Activated naive CD8-positive, alpha-beta T cell treated with anti-CD3 and anti-CD28 coated beads, Interleukin-2, amount 50 U/mL, for 24 hours (primary cell): ENCODE measurements at regions not wholly inside any gene's neighbourhood (a gene's known extent, or its start where the extent isn't known, plus 50 kb on each side); places are given as distances from the start of the nearest gene placed in this dataset.
"Not testable (repeated sequence)": the region's sequence is repeated elsewhere in the genome, so short reads cannot be mapped to it uniquely, and the experiment has no call there.

ENCODE experiments used
- ATAC-seq: fragments of 150-1000 bp; cut with Tn5 transposase; one replicate; pipeline ENCODE4 v1.10.0; 2021
- DNase-seq: peaks from one replicate; pipeline ENCODE4 v3.0.0; 2021
- H3K27ac Mint-ChIP-seq: one replicate; pipeline ENCODE4 v1.8.0; 2021; ENCODE audit warnings: mild to moderate bottlenecking, mixed read lengths
- H3K27me3 Mint-ChIP-seq: one replicate; pipeline ENCODE4 v1.8.0; 2021; ENCODE audit warnings: mixed read lengths
- H3K36me3 Mint-ChIP-seq: one replicate; pipeline ENCODE4 v1.8.0; 2021; ENCODE audit warnings: low read depth, mixed read lengths
- H3K4me1 Mint-ChIP-seq: one replicate; pipeline ENCODE4 v1.8.0; 2021; ENCODE audit warnings: mixed read lengths
- H3K4me3 Mint-ChIP-seq: one replicate; pipeline ENCODE4 v1.8.0; 2021; ENCODE audit warnings: mild to moderate bottlenecking, moderate library complexity, mixed read lengths
- H3K9me3 Mint-ChIP-seq: one replicate; pipeline ENCODE4 v1.8.0; 2021; ENCODE audit warnings: mixed read lengths

GRCh38 chrX:66863721-66864120 is 224.8 kb upstream of the EDA2R start:
- Mint-ChIP-seq H3K27me3 (no peaks in the 10 kb centered on the region), H3K27ac (no peak overlapping the region), H3K9me3 (peaks cover 5% of the 10 kb centered on the region), H3K36me3 (no peaks in the 10 kb centered on the region), H3K4me1 (no peaks in the 10 kb centered on the region), H3K4me3 (no peak overlapping the region)
- DNase-seq (no peak), ATAC-seq (no peak)

GRCh38 chrX:66833426-66833825 is 194.5 kb upstream of the EDA2R start:
- no peaks in the 10 kb centered on the region for H3K36me3 Mint-ChIP-seq
- H3K27me3 Mint-ChIP-seq: peaks cover 2% of the 10 kb centered on the region
- DNase-seq: no peak
- H3K4me1 Mint-ChIP-seq: no peaks in the 10 kb centered on the region
- H3K27ac Mint-ChIP-seq: no peak overlapping the region
- ATAC-seq: no peak
- H3K4me3 Mint-ChIP-seq: no peak overlapping the region
- H3K9me3 Mint-ChIP-seq: no peaks in the 10 kb centered on the region

DNA sequence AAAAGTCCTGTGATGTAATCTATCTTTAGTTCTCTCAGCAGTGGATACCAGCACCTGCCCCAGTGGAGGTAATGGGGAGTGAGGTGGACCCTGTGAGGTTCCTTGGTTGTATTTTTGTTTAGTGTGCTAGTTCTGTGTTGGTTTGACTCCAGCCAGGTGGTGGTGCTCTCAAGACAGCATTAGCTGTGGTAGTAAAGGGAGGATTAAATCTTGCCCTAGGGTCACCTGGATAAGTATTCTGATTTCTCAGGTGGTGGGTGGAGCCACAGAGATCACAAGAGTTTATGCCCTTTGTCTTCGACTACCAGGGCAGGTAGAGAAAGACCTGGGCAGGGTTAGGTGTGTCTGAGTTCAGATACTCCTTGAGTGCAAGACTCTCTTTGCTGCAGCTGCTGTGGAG is 176.3 kb upstream of the EDA2R start:
- DNase-seq: no peak
- Mint-ChIP-seq H3K27ac (no peak overlapping the region), H3K4me3 (no peak overlapping the region)

DNA sequence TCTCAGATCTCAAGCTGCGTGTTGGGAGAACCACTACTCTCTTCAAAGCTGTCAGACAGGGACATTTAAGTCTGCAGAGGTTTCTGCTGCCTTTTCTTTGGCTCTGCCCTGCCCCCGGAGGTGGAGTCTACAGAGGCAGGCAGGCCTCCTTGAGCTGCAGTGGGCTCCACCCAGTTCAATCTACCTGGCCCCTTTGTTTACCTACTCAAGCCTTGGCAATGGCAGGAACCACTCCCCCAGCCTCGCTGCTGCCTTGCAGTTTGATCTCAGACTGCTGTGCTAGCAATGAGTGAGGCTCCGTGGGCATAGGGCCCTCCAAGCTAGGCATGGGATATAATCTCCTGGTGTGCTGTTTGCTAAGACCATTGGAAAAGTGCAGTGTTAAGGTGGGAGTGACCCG is 155.6 kb upstream of the EDA2R start:
- H3K4me3 Mint-ChIP-seq, H3K9me3 Mint-ChIP-seq, DNase-seq, H3K27ac Mint-ChIP-seq, H3K4me1 Mint-ChIP-seq, H3K36me3 Mint-ChIP-seq, H3K27me3 Mint-ChIP-seq, ATAC-seq: not testable (repeated sequence)

More for the DNA sequence above, 176.3 kb upstream of the EDA2R start:
- no peaks in the 10 kb centered on the region for H3K9me3 Mint-ChIP-seq
- no peak for ATAC-seq
- no peaks in the 10 kb centered on the region for H3K27me3 Mint-ChIP-seq
- H3K36me3 Mint-ChIP-seq: no peaks in the 10 kb centered on the region
- no peaks in the 10 kb centered on the region for H3K4me1 Mint-ChIP-seq

DNA sequence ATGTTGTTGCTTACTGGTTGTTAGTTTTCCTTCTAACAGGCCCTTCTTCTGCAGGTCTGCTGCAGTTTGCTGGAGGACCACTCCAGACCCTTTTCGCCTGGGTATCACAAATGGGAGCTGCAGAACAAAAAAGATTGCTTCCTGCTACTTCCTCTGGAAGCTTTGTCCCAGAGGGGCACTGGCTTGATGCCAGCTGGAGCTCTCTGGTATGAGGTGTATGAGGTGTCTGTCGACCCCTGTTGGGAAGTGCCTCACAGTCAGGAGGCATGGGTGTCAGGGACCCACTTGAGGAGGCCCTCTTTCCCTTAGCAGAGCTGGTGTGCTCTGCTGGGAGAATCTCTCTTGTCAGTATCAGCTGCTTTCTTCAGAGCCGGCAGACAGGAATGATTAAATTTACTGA is 127.4 kb upstream of the EDA2R start:
- ATAC-seq (no peak), DNase-seq (no peak)
- no peak overlapping the region for H3K4me3 Mint-ChIP-seq

DNA sequence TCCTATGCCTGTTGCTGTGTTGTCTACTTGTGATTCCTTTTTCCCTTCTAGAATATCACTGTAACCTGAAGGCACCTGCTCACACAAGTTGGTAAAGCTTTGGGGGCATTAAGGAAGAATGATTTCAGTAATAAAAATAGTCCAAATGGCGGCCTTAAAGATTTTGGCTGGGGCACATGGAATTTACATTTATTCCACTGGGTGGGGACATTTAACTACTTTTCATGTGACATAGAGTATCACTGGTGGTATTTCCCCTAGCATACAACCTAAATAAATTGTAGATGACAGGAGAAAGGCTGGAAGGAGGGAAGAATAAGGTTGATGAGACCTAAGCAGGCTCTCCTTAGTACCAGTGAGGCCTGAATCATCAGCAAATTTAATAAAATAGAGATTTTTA is 121.8 kb upstream of the EDA2R start:
- H3K9me3 Mint-ChIP-seq: no peaks in the 10 kb centered on the region
- no peak overlapping the region for H3K4me3 Mint-ChIP-seq
- DNase-seq (no peak), ATAC-seq (no peak)
- H3K4me1 Mint-ChIP-seq: no peaks in the 10 kb centered on the region
- no peaks in the 10 kb centered on the region for H3K27me3 Mint-ChIP-seq
- no peak overlapping the region for H3K27ac Mint-ChIP-seq
- no peaks in the 10 kb centered on the region for H3K36me3 Mint-ChIP-seq

More for the DNA sequence above, 127.4 kb upstream of the EDA2R start:
- Mint-ChIP-seq H3K9me3 (no peaks in the 10 kb centered on the region), H3K4me1 (no peaks in the 10 kb centered on the region), H3K27ac (no peak overlapping the region), H3K27me3 (no peaks in the 10 kb centered on the region), H3K36me3 (no peaks in the 10 kb centered on the region)

DNA sequence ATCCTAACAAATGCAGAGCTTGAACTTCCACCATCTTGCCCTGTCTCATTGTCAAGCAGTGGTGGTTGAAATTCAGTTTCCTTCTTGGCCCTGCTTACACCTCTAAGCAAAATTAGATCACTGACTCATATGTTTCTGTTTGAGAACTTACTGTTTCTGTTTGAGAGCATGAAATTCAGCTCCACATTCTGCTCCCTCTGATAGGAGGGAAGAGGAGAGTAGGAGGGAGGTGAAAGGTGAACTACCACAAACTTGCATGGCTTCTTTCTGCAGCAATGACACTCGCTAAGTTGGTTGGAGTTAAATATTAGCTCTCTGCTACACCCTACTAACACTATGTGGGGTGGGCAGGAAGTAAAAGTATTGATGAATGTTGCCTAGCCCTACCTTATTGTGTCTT is 117.8 kb upstream of the EDA2R start:
- Mint-ChIP-seq H3K4me1 (no peaks in the 10 kb centered on the region), H3K9me3 (no peaks in the 10 kb centered on the region), H3K36me3 (no peaks in the 10 kb centered on the region), H3K27me3 (no peaks in the 10 kb centered on the region), H3K27ac (no peak overlapping the region), H3K4me3 (no peak overlapping the region)
- ATAC-seq (no peak), DNase-seq (no peak)

- no peak overlapping the region for H3K4me3 Mint-ChIP-seq
- no peaks in the 10 kb centered on the region for H3K36me3 Mint-ChIP-seq
- no peaks in the 10 kb centered on the region for H3K4me1 Mint-ChIP-seq
- no peak overlapping the region for H3K27ac Mint-ChIP-seq
- DNase-seq: no peak
- H3K27me3 Mint-ChIP-seq: no peaks in the 10 kb centered on the region
- no peaks in the 10 kb centered on the region for H3K9me3 Mint-ChIP-seq
- no peak for ATAC-seq
Measured at GRCh38 chrX:66751136-66751782, 112.4 kb upstream of the EDA2R start.

DNA sequence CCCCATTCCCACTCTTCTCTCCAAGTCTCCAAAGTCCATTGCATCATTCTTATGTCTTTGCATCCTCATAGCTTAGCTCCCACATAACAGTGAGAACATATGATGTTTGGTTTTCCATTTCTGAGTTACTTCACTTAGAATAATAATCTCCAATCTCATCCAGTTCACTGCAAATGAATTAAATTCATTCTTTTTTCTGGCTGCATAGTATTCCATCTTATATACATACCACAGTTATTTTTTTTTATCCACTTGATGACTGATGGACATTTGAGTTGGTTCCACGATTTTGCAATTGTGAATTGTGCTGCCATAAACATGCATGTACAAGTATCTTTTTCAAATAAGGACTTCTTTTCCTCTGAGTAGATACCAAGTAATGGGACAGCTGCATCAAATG is 105.6 kb upstream of the EDA2R start:
- ATAC-seq, DNase-seq, H3K9me3 Mint-ChIP-seq, H3K4me1 Mint-ChIP-seq, H3K27me3 Mint-ChIP-seq, H3K27ac Mint-ChIP-seq, H3K36me3 Mint-ChIP-seq, H3K4me3 Mint-ChIP-seq: not testable (repeated sequence)

DNA sequence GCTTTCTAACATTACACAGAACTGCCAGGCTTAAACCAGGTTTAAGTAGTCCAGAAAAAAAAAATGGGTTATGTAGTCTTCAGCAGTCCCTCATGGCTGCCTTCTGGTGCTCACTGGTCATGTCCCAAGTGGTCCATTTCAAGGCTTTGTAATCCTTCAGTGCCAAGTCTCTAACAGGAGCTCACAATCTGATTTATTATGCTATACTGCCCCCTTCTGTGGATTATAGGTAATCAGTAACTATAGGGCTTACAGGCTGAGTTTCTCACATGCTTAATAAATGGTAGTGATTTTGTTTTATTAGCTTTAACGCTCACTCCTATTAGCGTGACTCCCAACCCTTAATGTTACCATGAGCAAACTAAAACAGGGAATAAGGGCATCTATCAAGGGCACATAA is 92.5 kb upstream of the EDA2R start:
- H3K4me1 Mint-ChIP-seq: peaks cover 2% of the 10 kb centered on the region
- DNase-seq (no peak), ATAC-seq (no peak)
- no peak overlapping the region for H3K27ac Mint-ChIP-seq
- H3K27me3 Mint-ChIP-seq: no peaks in the 10 kb centered on the region
- H3K9me3 Mint-ChIP-seq: no peaks in the 10 kb centered on the region
- no peaks in the 10 kb centered on the region for H3K36me3 Mint-ChIP-seq
- no peak overlapping the region for H3K4me3 Mint-ChIP-seq

- ATAC-seq (peak; percentile 61), DNase-seq (peak; percentile 30)
- Mint-ChIP-seq H3K27ac (peak overlapping the region; percentile 62), H3K27me3 (peaks cover 1% of the 10 kb centered on the region), H3K4me1 (peaks cover 2% of the 10 kb centered on the region), H3K36me3 (no peaks in the 10 kb centered on the region), H3K4me3 (peak overlapping the region; percentile 88), H3K9me3 (no peaks in the 10 kb centered on the region)
Measured at GRCh38 chrX:66728818-66729271, 90.0 kb upstream of the EDA2R start.

DNA sequence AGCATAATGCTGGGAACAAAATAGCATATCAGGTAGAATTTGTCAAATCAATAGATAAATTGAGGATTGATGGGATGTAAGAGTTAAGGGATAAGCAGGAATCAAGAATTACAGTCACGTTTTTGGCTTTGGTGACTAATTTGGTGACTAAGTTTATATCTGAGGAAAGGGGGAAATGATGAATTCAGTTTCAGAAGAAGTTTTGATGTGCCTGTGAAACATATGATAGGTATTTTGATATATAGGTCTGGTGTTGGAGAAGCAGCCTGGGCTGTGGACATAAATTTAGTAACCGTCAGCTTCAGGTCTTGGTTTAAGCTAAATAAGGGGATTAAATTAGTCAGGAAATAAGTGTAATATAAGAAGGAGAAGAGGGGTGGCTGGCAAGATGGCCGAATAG is 79.0 kb upstream of the EDA2R start:
- H3K36me3 Mint-ChIP-seq: no peaks in the 10 kb centered on the region
- H3K4me1 Mint-ChIP-seq: peaks cover 3% of the 10 kb centered on the region
- no peak overlapping the region for H3K27ac Mint-ChIP-seq
- peaks cover 17% of the 10 kb centered on the region for H3K27me3 Mint-ChIP-seq
- no peak overlapping the region for H3K4me3 Mint-ChIP-seq
- DNase-seq (no peak), ATAC-seq (no peak)
- no peaks in the 10 kb centered on the region for H3K9me3 Mint-ChIP-seq

DNA sequence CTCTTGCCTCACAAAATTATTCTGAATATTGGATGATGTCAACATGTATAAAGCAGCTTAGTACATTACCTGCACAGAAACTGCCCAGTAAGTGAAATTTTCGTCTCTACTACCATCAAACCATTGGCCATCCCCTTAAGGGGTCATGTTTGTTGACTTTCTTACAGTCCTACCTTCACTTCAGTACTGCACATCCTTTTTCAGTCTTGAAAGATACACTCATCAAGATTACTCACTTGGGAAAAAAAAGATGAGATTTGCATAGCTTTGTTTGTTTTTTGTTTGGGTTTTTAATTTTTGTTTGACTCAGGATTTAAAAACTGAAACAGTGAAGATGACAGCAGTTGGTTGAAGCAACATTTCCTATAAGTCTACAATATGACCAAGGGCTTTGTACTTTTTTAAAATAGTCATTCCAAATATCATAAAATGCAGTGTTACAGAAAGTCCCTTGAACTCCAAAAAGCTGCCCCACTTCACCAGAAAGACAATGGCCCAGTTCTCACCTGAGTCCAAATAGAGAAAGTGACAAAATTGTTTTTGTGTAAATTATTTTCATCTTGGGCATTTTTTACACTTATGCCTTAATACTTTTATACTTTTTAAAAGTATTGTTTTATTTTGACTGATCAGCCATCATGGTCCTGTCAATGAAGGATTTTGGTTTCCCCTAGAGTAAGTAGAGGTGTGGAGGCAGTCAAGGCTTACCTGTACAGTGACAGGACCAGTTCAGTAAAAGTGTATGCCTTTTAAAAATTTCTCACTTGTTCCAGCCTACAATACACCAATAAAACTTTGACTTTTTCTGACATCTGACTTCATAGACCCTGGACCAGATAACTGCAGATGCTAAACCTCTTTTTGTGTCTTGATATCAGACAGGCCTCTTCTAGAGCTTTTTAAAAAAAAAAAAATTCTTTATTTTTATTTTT is 59.7 kb upstream of the EDA2R start:
- Mint-ChIP-seq H3K27me3 (no peaks in the 10 kb centered on the region), H3K36me3 (no peaks in the 10 kb centered on the region), H3K27ac (no peak overlapping the region), H3K4me3 (no peak overlapping the region), H3K9me3 (no peaks in the 10 kb centered on the region), H3K4me1 (no peaks in the 10 kb centered on the region)
- ATAC-seq (no peak), DNase-seq (no peak)

GRCh38 chrX:66692512-66692911 is 53.6 kb upstream of the EDA2R start:
- not testable (repeated sequence) for DNase-seq, H3K36me3 Mint-ChIP-seq, H3K27me3 Mint-ChIP-seq, ATAC-seq, H3K4me3 Mint-ChIP-seq, H3K27ac Mint-ChIP-seq, H3K4me1 Mint-ChIP-seq, H3K9me3 Mint-ChIP-seq
